K562 (cell line): ENCODE measurements at regions not wholly inside any gene's neighbourhood (a gene's known extent, or its start where the extent isn't known, plus 50 kb on each side); places are given as distances from the start of the nearest gene placed in this dataset.

Experiments used
- ATAC-seq: fragments of 200-7000 bp; cut with Tn5 transposase; 3 replicates; pipeline ENCODE4 v1.9.1; 2020; ENCODE audit warnings: moderate library complexity
- BruUV-seq: library from RNA; stranded (reverse); fragments of 400-500 nt; replicated peaks from 2 replicates; lab custom pipeline; 2021; lab: Mats Ljungman, UMichigan
- CTCF ChIA-PET: fragments of 300-600 bp; formaldehyde crosslinking; extraction: SDS; loops from one replicate; lab custom pipeline; 2021; ENCODE audit warnings: low intra/inter-chr PET ratio; lab: Yijun Ruan, JAX
- POLR2A ChIA-PET: fragments of 300-600, 350-650 bp; sonication (Branson Sonifier 250); formaldehyde crosslinking; extraction: SDS; loops from one replicate; lab custom pipeline; 2021; ENCODE audit warnings: antibody characterized with exemption, inconsistent platforms; lab: Yijun Ruan, JAX
- DNase-seq, 4 experiments: peaks; one replicate each; pipeline versions ENCODE4 v3.0.0 to v3.0.0-alpha.2; 2011 to 2018; ENCODE audit warnings: low spot score in 3 of 4, mixed read lengths in 3 of 4; ENCODE audit errors: extremely low read depth in 1 of 4
- FAIRE-seq: peaks from 2 replicates; lab custom pipeline; 2011; peaks lifted over from hg19 to GRCh38; lab: Jason Lieb, UNC
- H2AFZ ChIP-seq: 2 replicates; pipeline ENCODE4 v1.6.0; 2011; ENCODE audit warnings: low read depth, low read length, control low read depth, inconsistent platforms
- H3K27ac ChIP-seq: fragments of 200-600 bp; 3 replicates; pipeline ENCODE4 v1.8.0; 2011; ENCODE audit warnings: low read depth, mild to moderate bottlenecking, control low read depth, inconsistent platforms, low read length, moderate library complexity, mixed read lengths; ENCODE audit errors: extremely low read depth
- H3K27me3 ChIP-seq, 2 experiments: fragments of 300-600 bp in 1 of 2; 2 replicates in 1 of 2; 3 replicates in 1 of 2; pipeline versions ENCODE4 v1.6.0 to v1.8.0; 2011; ENCODE audit warnings: inconsistent platforms in 2 of 2, low read length in 2 of 2, mild to moderate bottlenecking in 1 of 2, mixed read lengths in 1 of 2, moderate library complexity in 1 of 2; ENCODE audit not compliant: control insufficient read depth in 2 of 2, insufficient read depth in 2 of 2
- H3K36me3 ChIP-seq: fragments of 300-600 bp; 3 replicates; pipeline ENCODE4 v1.8.0; 2011; ENCODE audit warnings: mild to moderate bottlenecking, low read length, inconsistent platforms; ENCODE audit not compliant: control insufficient read depth, insufficient read depth
- H3K4me1 ChIP-seq, 2 experiments: fragments of 200-600 bp in 1 of 2; replicated peaks in 1 of 2; 2 replicates in 1 of 2; 3 replicates in 1 of 2; pipeline versions ENCODE4 v1.5.1 to v1.8.0; 2011; ENCODE audit warnings: inconsistent platforms in 2 of 2, low read length in 2 of 2, mild to moderate bottlenecking in 1 of 2, mixed read lengths in 1 of 2, moderate library complexity in 1 of 2; ENCODE audit not compliant: control insufficient read depth in 2 of 2, insufficient read depth in 2 of 2
- H3K4me2 ChIP-seq: 2 replicates; pipeline ENCODE4 v1.6.1; 2011; ENCODE audit warnings: low read length, control low read depth, inconsistent platforms, mixed read lengths; ENCODE audit not compliant: insufficient read depth
- H3K4me3 ChIP-seq: fragments of 200-600 bp; sonication (generic), shearing (Covaris generic); 2 replicates; pipeline ENCODE4 v1.5.1; 2016; ENCODE audit warnings: control low read depth, inconsistent platforms
- H3K79me2 ChIP-seq: fragments of 200-600 bp; 3 replicates; pipeline ENCODE4 v1.8.0; 2011; ENCODE audit warnings: low read length, inconsistent platforms; ENCODE audit not compliant: control insufficient read depth, insufficient read depth
- H3K9ac ChIP-seq, 2 experiments: 2 replicates each; pipeline versions ENCODE4 v1.6.0 to v1.6.1; 2011; ENCODE audit warnings: low read depth in 2 of 2, low read length in 2 of 2, control low read depth in 1 of 2, inconsistent platforms in 1 of 2, mild to moderate bottlenecking in 1 of 2, mixed read lengths in 1 of 2; ENCODE audit not compliant: insufficient read depth in 1 of 2
- H3K9me1 ChIP-seq: one replicate; pipeline ENCODE4 v1.6.0; 2011; ENCODE audit warnings: inconsistent platforms, mild to moderate bottlenecking, low read length, moderate library complexity; ENCODE audit not compliant: control insufficient read depth, insufficient read depth
- H3K9me3 ChIP-seq: replicated peaks from 2 replicates; pipeline ENCODE4 v1.5.1; 2011; ENCODE audit warnings: low read depth, low read length, inconsistent platforms; ENCODE audit not compliant: control insufficient read depth, insufficient read depth
- H4K20me1 ChIP-seq: replicated peaks from 2 replicates; pipeline ENCODE4 v1.6.1; 2011; ENCODE audit warnings: low read length, inconsistent platforms, mixed read lengths; ENCODE audit not compliant: control insufficient read depth, insufficient read depth
- ARHGAP35 ChIP-seq: fragments of 450-650 bp; IDR thresholded peaks from 2 replicates; pipeline ENCODE4 v1.6.1; 2018; ENCODE audit not compliant: partially characterized antibody
- BMI1 ChIP-seq: fragments of 150-350 bp; IDR thresholded peaks from 2 replicates; pipeline ENCODE4 v1.6.1; 2014; ENCODE audit warnings: low read length
- CBX3 ChIP-seq, 2 experiments: IDR thresholded peaks; 1 replicate in 1 of 2; 2 replicates in 1 of 2; pipeline ENCODE4 v1.6.1; 2012; ENCODE audit warnings: inconsistent platforms in 2 of 2, low read length in 2 of 2, borderline replicate concordance in 1 of 2, control low read depth in 1 of 2
- IRF2 ChIP-seq: sonication (generic); formaldehyde crosslinking; IDR thresholded peaks from 2 replicates; pipeline ENCODE4 v1.8.1; 2022; ENCODE audit warnings: mild to moderate bottlenecking, missing genetic modification reagents
- NCOA6 ChIP-seq: fragments of 450-650 bp; IDR thresholded peaks from 2 replicates; pipeline ENCODE4 v1.6.1; 2017; ENCODE audit warnings: mild to moderate bottlenecking
- POU5F1 ChIP-seq: fragments of 150-350 bp; IDR thresholded peaks from 2 replicates; pipeline ENCODE4 v1.6.1; 2014; ENCODE audit warnings: borderline replicate concordance, low read length, low read depth, mild to moderate bottlenecking; ENCODE audit not compliant: partially characterized antibody
- PPARD ChIP-seq: fragments of 250-450 bp; sonication (Bioruptor Pico); IDR thresholded peaks from 2 replicates; pipeline ENCODE4 v1.8.0; 2022; ENCODE audit warnings: inconsistent platforms, mild to moderate bottlenecking, moderate library complexity
- SOX6 ChIP-seq: fragments of 450-650 bp; IDR thresholded peaks from 2 replicates; pipeline ENCODE4 v1.6.1; 2014; ENCODE audit warnings: mild to moderate bottlenecking
- TEAD2 ChIP-seq: fragments of 450-650 bp; IDR thresholded peaks from 2 replicates; pipeline ENCODE4 v1.6.1; 2016; ENCODE audit warnings: missing genetic modification characterization, control low read depth, missing compliant biosample characterization
- ZNF23 ChIP-seq: fragments of 250-450 bp; sonication (Bioruptor Pico); IDR thresholded peaks from 2 replicates; pipeline ENCODE4 v1.4.0; 2020; ENCODE audit warnings: mild to moderate bottlenecking
- ZNF24 ChIP-seq: fragments of 450-650 bp; IDR thresholded peaks from 2 replicates; pipeline ENCODE4 v1.6.1; 2016
- WGBS: fragments of 100-300 bp; shearing (Covaris generic); methylation state at CpG from one replicate; pipeline ENCODE4 v1.1.6; 2016; ENCODE audit warnings: low coverage, mixed read lengths; ENCODE audit not compliant: insufficient coverage; ENCODE audit errors: missing lambda C conversion rate; 5-methylcytosine and 5-hydroxymethylcytosine counted together
- in situ Hi-C: fragments of 300-500 bp; cut with MboI; formaldehyde crosslinking; loops from 4 replicates; pipeline ENCODE4 v1.15.0; 2018; ENCODE audit warnings: inconsistent platforms, mixed read lengths
- intact Hi-C: fragments of 100-400 bp; cut with micrococcal nuclease; formaldehyde crosslinking; loops from 2 replicates; pipeline ENCODE4 v1.14.2; 2022
- TF ChIP-seq, protein P1 (sequence below): fragments of 250-450 bp; sonication (Bioruptor Pico); IDR thresholded peaks from 2 replicates; pipeline ENCODE4 v1.4.0; 2020; ENCODE audit warnings: mild to moderate bottlenecking, moderate library complexity
- TF ChIP-seq, protein P2 (sequence below), 2 experiments: fragments of 450-650 bp in 1 of 2; sonication (generic) in 1 of 2; formaldehyde crosslinking in 1 of 2; IDR thresholded peaks in 1 of 2; conservative IDR thresholded peaks in 1 of 2; 2 replicates each; pipeline versions ENCODE4 v1.6.1 to v1.8.1; 2016 to 2023; ENCODE audit warnings: mild to moderate bottlenecking in 2 of 2, moderate library complexity in 2 of 2, inconsistent platforms in 1 of 2, missing genetic modification reagents in 1 of 2
- TF ChIP-seq, protein P3 (sequence below): fragments of 250-450 bp; sonication (Bioruptor Pico); IDR thresholded peaks from 2 replicates; pipeline ENCODE4 v1.8.0; 2021; ENCODE audit warnings: mild to moderate bottlenecking, moderate library complexity

DNA sequence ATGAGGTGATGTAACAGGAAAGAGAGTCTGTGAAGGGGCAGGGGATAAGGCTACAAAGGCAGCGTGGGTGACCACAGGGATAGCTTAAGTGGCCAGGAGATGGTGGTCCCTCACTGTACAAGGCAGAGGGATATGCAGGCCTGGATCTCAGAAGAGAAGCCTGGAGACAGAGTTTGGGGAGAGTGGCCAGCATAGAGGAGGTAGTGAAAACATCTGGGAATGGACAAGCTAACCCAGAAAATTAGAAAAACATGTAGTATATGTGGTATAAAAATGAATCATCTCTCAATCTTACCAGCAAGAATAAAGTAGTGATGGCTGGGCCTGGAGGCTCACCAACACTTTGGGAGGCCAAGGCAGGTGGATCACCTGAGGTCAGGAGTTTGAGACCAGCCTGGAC lies 349.2 kb upstream of the KLF4 start:
- Histone ChIP-seq H3K4me1 (no peaks in the 10 kb centered on the region), H3K9me1 (no peaks in the 10 kb centered on the region), H4K20me1 (no peaks in the 10 kb centered on the region), H3K9ac (no peak overlapping the region), H3K9me3 (no peaks in the 10 kb centered on the region; the same call in 1 of the 2 replicates), H3K79me2 (no peaks in the 10 kb centered on the region), H3K27me3 (peaks cover 15 to 38% of the 10 kb centered on the region in 2 experiments), H3K4me2 (no peak overlapping the region), H2AFZ (no peak overlapping the region), H3K36me3 (no peaks in the 10 kb centered on the region), H3K27ac (no peak overlapping the region), H3K4me3 (no peak overlapping the region)
- POLR2A ChIA-PET, result no interaction called here
- ATAC-seq, result no peak
- TF ChIP-seq NCOA6 (no peak), CBX3 (IDR thresholded peaks at IDR 0.05; ENCODE audit: borderline replicate concordance in 1 of 2, low read length in 2 of 2) (no peak), BMI1 (no peak), TEAD2 (tag) (no peak), IRF2 (CRISPR knock-in tag) (no peak), SOX6 (no peak), ZNF24 (no peak)
- no peak for DNase-seq
- in situ Hi-C loops, result no loop called here
- CTCF ChIA-PET, result no interaction called here
- 0% methylated on average over 1 of the region's 1 CpG for WGBS
- no peak for FAIRE-seq
- no TSS peak for BruUV-seq
- intact Hi-C loops, result no loop called here

DNA sequence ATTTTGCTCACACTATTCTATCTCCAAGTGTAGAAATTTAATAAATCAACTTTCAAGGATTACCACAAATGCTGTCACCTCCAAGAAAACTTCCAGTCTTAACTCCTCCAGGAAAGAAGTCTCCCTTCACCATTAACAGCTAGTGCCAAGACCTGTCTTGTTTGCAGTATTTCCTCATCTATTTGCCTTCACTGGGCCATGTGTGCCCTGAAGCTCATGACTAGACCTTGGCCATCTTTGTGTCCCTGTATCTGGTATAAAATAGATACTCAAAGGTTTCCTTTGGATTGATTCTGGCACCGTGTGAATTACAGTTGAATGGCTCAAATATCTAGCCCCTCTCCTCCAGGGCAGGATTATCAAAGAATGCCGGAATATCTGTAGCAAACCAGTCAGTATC lies 346.7 kb upstream of the KLF4 start:
- Histone ChIP-seq H3K27me3 (peaks cover 23 to 47% of the 10 kb centered on the region in 2 experiments), H3K9me1 (no peaks in the 10 kb centered on the region), H3K4me1 (no peaks in the 10 kb centered on the region), H3K4me3 (no peak overlapping the region), H3K4me2 (no peak overlapping the region), H4K20me1 (no peaks in the 10 kb centered on the region), H3K9ac (no peak overlapping the region), H3K36me3 (no peaks in the 10 kb centered on the region), H3K9me3 (no peaks in the 10 kb centered on the region), H3K27ac (no peak overlapping the region), H3K79me2 (no peaks in the 10 kb centered on the region), H2AFZ (no peak overlapping the region)
- BruUV-seq, result no TSS peak
- intact Hi-C loops, result no loop called here
- no peak for DNase-seq
- in situ Hi-C loops, result no loop called here
- ChIA-PET POLR2A (no interaction called here), CTCF (no interaction called here)
- ATAC-seq, result no peak
- FAIRE-seq, result no peak
- 7% methylated on average over 2 of the region's 2 CpGs for WGBS
- TF ChIP-seq, protein P1, sequence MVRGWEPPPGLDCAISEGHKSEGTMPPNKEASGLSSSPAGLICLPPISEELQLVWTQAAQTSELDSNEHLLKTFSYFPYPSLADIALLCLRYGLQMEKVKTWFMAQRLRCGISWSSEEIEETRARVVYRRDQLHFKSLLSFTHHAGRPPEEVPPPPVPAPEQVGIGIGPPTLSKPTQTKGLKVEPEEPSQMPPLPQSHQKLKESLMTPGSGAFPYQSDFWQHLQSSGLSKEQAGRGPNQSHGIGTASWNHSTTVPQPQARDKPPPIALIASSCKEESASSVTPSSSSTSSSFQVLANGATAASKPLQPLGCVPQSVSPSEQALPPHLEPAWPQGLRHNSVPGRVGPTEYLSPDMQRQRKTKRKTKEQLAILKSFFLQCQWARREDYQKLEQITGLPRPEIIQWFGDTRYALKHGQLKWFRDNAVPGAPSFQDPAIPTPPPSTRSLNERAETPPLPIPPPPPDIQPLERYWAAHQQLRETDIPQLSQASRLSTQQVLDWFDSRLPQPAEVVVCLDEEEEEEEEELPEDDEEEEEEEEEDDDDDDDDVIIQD (CRISPR knock-in tag), result no peak
- no peak for TF ChIP-seq POU5F1
- TF ChIP-seq, protein P2, sequence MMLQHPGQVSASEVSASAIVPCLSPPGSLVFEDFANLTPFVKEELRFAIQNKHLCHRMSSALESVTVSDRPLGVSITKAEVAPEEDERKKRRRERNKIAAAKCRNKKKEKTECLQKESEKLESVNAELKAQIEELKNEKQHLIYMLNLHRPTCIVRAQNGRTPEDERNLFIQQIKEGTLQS (IDR thresholded peaks at IDR 0.05), result no peak
- TF ChIP-seq, protein P2 (CRISPR knock-in tag; conservative IDR thresholded peaks at IDR 0.05), result no peak
- no peak for TF ChIP-seq ARHGAP35
- TF ChIP-seq, protein P3, sequence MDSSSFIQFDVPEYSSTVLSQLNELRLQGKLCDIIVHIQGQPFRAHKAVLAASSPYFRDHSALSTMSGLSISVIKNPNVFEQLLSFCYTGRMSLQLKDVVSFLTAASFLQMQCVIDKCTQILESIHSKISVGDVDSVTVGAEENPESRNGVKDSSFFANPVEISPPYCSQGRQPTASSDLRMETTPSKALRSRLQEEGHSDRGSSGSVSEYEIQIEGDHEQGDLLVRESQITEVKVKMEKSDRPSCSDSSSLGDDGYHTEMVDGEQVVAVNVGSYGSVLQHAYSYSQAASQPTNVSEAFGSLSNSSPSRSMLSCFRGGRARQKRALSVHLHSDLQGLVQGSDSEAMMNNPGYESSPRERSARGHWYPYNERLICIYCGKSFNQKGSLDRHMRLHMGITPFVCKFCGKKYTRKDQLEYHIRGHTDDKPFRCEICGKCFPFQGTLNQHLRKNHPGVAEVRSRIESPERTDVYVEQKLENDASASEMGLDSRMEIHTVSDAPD, result no peak
- no peak for TF ChIP-seq PPARD (CRISPR knock-in tag)
- no peak for TF ChIP-seq ZNF23 (CRISPR knock-in tag)
